ENCODE measurements at regions not wholly inside any gene's neighbourhood (a gene's known extent, or its start where the extent isn't known, plus 50 kb on each side); places are given as distances from the start of the nearest gene placed in this dataset.

DNA sequence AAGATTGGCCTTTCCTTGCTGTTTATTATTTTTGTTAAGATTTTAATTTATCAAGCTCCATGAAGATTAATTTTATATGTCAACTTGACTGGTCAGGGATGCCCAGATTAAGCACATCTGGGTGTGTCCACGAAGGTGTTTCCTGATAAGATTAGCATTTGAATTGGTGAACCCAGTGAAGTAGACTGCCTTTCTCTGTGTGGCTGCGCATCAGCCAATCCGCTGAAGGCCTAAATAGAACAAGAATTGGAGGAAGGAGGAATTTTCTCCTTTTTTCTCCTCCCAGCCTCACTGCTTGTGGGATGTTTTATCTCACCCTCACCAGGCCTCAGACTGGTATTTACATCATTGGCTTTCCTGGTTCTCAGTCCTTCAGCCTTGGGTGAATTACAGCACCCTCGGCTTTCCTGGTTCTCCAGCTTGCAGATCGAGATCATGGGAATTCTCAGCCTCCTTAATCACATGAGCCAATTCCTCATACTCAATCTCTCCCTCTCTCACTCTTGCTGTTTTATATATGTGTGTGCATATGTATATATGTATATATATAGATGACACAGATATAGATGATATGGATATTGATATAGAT is 135.4 kb upstream of the SPEF2 start:
- H3K4me1 ChIP-seq, result no peaks in the 10 kb centered on the region
- no peaks in the 10 kb centered on the region for H3K9me3 ChIP-seq
- intact Hi-C loops (cut with DNase I; ENCODE audit: low total_unique reads), result no loop called here
- H3K36me3 ChIP-seq, result no peaks in the 10 kb centered on the region
- TF ChIP-seq, protein P1, sequence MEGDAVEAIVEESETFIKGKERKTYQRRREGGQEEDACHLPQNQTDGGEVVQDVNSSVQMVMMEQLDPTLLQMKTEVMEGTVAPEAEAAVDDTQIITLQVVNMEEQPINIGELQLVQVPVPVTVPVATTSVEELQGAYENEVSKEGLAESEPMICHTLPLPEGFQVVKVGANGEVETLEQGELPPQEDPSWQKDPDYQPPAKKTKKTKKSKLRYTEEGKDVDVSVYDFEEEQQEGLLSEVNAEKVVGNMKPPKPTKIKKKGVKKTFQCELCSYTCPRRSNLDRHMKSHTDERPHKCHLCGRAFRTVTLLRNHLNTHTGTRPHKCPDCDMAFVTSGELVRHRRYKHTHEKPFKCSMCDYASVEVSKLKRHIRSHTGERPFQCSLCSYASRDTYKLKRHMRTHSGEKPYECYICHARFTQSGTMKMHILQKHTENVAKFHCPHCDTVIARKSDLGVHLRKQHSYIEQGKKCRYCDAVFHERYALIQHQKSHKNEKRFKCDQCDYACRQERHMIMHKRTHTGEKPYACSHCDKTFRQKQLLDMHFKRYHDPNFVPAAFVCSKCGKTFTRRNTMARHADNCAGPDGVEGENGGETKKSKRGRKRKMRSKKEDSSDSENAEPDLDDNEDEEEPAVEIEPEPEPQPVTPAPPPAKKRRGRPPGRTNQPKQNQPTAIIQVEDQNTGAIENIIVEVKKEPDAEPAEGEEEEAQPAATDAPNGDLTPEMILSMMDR (IDR thresholded peaks at IDR 0.05), result no peak
- TF ChIP-seq POLR2A (IDR thresholded peaks at IDR 0.05) (no peak), POLR2AphosphoS5 (IDR thresholded peaks at IDR 0.05) (no peak)
- H3K4me3 ChIP-seq, result no peak overlapping the region
- no peak overlapping the region for H3K27ac ChIP-seq
- no peak for DNase-seq (ENCODE audit: low spot score in 2 of 2)
- H3K27me3 ChIP-seq, result no peaks in the 10 kb centered on the region

GRCh38 chr5:35478856-35479682 is 138.6 kb upstream of the SPEF2 start:
- intact Hi-C loops (cut with DNase I; ENCODE audit: low total_unique reads), result no loop called here
- H3K4me3 ChIP-seq, result peak overlapping the region; percentile 8 to 49 (median 38)
- H3K9me3 ChIP-seq, result no peaks in the 10 kb centered on the region
- no peaks in the 10 kb centered on the region for H3K4me1 ChIP-seq
- DNase-seq (ENCODE audit: low spot score in 2 of 2), result no peak
- H3K27ac ChIP-seq, result peak overlapping the region in 1 of 2 donors; percentile 77
- TF ChIP-seq POLR2AphosphoS5 (IDR thresholded peaks at IDR 0.05) (no peak), POLR2A (IDR thresholded peaks at IDR 0.05) (no peak)
- TF ChIP-seq, protein P1 (IDR thresholded peaks at IDR 0.05), result no peak
- H3K36me3 ChIP-seq, result no peaks in the 10 kb centered on the region
- H3K27me3 ChIP-seq, result no peaks in the 10 kb centered on the region

DNA sequence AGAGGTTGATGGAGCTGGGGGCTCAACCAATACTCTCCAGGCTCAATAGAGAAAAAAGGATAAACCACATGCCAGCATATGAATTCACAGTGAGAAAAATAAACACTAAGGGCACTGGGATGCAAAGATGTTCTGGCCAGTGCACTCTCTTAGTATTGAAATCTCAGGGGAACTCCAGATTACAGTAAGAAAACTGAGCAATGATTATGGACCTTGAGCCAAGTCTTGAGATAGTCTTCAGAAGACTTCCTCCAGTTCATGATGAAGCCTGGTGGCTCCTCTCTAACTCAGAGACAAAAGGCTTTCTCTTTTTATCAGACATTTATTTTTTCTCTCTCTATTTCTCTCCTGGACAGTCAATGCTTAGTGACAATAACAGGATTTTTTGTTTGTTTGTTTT is 139.8 kb upstream of the SPEF2 start:
- DNase-seq (ENCODE audit: low spot score in 2 of 2), result no peak
- H3K27ac ChIP-seq, result no peak overlapping the region

GRCh38 chr5:35477321-35477720 is 140.3 kb upstream of the SPEF2 start:
- Histone ChIP-seq H3K27ac (no peak overlapping the region), H3K4me1 (no peaks in the 10 kb centered on the region), H3K4me3 (no peak overlapping the region), H3K36me3 (no peaks in the 10 kb centered on the region), H3K9me3 (no peaks in the 10 kb centered on the region), H3K27me3 (no peaks in the 10 kb centered on the region)
- no peak for DNase-seq (ENCODE audit: low spot score in 2 of 2)
- no peak for TF ChIP-seq POLR2A (IDR thresholded peaks at IDR 0.05)
- intact Hi-C loops (cut with DNase I; ENCODE audit: low total_unique reads), result no loop called here

More for the DNA sequence above, 139.8 kb upstream of the SPEF2 start:
- Histone ChIP-seq H3K4me3 (no peak overlapping the region), H3K36me3 (no peaks in the 10 kb centered on the region), H3K27me3 (no peaks in the 10 kb centered on the region), H3K4me1 (no peaks in the 10 kb centered on the region), H3K9me3 (no peaks in the 10 kb centered on the region)
- intact Hi-C loops (cut with DNase I; ENCODE audit: low total_unique reads), result no loop called here
- TF ChIP-seq POLR2A (IDR thresholded peaks at IDR 0.05) (no peak), POLR2AphosphoS5 (IDR thresholded peaks at IDR 0.05) (no peak)
- TF ChIP-seq, protein P1 (IDR thresholded peaks at IDR 0.05), result no peak

GRCh38 chr5:35476797-35477196 is 140.9 kb upstream of the SPEF2 start:
- Histone ChIP-seq H3K4me3 (no peak overlapping the region), H3K4me1 (no peaks in the 10 kb centered on the region), H3K27ac (no peak overlapping the region), H3K27me3 (no peaks in the 10 kb centered on the region), H3K9me3 (no peaks in the 10 kb centered on the region), H3K36me3 (no peaks in the 10 kb centered on the region)
- TF ChIP-seq, protein P1 (IDR thresholded peaks at IDR 0.05), result no peak
- no peak for TF ChIP-seq POLR2A (IDR thresholded peaks at IDR 0.05)
- no peak for TF ChIP-seq POLR2AphosphoS5 (IDR thresholded peaks at IDR 0.05)
- intact Hi-C loops (cut with DNase I; ENCODE audit: low total_unique reads), result no loop called here
- DNase-seq (ENCODE audit: low spot score in 2 of 2), result no peak

Data from breast epithelium (tissue), 4 donors.